Liver (tissue), 3 donors: ENCODE measurements at regions not wholly inside any gene's neighbourhood (a gene's known extent, or its start where the extent isn't known, plus 50 kb on each side); places are given as distances from the start of the nearest gene placed in this dataset.

ENCODE experiments used
- NR2F2 ChIP-seq: IDR thresholded peaks from 2 replicates; pipeline ENCODE4 v1.6.1; 2016; ENCODE audit warnings: antibody characterized with exemption
- RAD21 ChIP-seq, 2 donors: IDR thresholded peaks; 2 replicates each; pipeline ENCODE4 v1.6.1; 2016; ENCODE audit warnings: antibody characterized with exemption in 2 of 2, mild to moderate bottlenecking in 2 of 2
- TF ChIP-seq, protein P1 (sequence below): fragments of 150-350 bp; IDR thresholded peaks from 2 replicates; pipeline ENCODE4 v1.5.1; 2017; ENCODE audit warnings: improper control_type of control experiment, low read depth, low read length; ENCODE audit not compliant: missing input control
- donor health status: healthy.
- donor health status: healthy.

DNA sequence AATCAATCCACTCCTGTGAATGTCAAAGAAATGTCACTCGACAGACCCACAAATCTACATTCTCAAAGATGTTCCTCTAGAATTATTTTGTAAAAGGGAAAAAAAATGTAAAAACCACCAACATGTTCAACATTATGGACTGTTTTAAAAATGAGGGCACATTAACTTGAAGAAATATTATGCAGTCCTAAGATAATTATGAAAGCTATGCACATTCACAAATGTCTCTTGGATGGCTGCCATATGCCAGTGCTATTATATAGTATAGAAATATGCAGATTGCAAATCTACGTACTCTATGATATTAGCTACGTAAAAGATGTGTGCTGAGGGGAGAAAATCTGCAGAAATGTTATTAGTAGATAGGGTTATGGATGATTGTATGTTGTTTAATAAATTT, 334.2 kb downstream of the BMP4 start:
- TF ChIP-seq RAD21 (IDR thresholded peaks at IDR 0.05): no peak
- no peak for TF ChIP-seq NR2F2
- TF ChIP-seq, protein P1, sequence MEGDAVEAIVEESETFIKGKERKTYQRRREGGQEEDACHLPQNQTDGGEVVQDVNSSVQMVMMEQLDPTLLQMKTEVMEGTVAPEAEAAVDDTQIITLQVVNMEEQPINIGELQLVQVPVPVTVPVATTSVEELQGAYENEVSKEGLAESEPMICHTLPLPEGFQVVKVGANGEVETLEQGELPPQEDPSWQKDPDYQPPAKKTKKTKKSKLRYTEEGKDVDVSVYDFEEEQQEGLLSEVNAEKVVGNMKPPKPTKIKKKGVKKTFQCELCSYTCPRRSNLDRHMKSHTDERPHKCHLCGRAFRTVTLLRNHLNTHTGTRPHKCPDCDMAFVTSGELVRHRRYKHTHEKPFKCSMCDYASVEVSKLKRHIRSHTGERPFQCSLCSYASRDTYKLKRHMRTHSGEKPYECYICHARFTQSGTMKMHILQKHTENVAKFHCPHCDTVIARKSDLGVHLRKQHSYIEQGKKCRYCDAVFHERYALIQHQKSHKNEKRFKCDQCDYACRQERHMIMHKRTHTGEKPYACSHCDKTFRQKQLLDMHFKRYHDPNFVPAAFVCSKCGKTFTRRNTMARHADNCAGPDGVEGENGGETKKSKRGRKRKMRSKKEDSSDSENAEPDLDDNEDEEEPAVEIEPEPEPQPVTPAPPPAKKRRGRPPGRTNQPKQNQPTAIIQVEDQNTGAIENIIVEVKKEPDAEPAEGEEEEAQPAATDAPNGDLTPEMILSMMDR: no peak
